GM18873 (cell line): ENCODE measurements at regions not wholly inside any gene's neighbourhood (a gene's known extent, or its start where the extent isn't known, plus 50 kb on each side); places are given as distances from the start of the nearest gene placed in this dataset.
A peak's percentile ranks its signal among the peaks of the same experiment; 100 is the strongest.

Source experiments
- ATAC-seq: cut with Tn5 transposase; IDR thresholded peaks from one replicate; pipeline ENCODE4 v1.9.1; 2021; ENCODE audit warnings: mild to moderate bottlenecking, moderate library complexity, moderate number of reproducible peaks; ENCODE audit not compliant: unreplicated experiment, low FRiP score

- no peak for ATAC-seq
Measured at GRCh38 chr4:10181745-10182445, 65.3 kb upstream of the WDR1 start.

DNA sequence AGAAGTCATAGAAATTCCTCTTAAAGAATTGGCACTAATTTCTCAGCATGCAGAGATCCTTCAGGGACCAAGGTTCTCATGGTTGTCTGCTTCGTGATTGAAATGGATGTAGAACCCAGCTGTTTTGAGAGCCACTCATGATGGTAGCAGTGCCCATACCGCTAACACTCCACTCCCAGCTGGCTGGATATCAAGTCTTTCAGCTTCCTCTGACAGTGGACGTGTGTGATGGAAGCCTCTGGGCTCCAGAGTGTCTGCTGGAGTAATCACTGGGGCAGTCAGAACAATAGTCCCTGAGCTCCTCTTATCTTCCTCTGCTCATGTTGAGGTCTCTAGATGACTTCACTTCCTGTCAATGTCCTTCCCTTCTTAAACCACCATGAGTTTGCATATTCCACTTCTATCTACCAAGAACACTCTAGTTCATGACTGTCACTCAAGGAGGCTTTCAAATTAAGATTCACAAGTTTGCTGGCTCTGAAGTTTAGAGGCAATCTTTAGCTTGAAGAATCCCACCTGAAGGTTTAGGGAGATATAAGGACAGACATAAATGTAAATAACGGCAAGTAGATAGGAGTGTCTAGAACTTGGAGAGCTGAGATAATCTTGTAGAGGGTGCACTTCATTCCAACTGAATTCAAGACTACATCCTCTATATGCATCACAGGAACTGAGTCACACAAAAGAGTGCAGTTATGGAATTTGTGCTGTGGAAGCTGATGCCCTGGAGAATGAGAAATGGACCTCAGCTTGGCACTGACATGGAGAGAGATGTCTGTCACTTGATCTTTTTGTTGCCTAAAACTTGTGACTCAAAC lies 64.5 kb upstream of the WDR1 start:
- peak; percentile 98 for ATAC-seq

DNA sequence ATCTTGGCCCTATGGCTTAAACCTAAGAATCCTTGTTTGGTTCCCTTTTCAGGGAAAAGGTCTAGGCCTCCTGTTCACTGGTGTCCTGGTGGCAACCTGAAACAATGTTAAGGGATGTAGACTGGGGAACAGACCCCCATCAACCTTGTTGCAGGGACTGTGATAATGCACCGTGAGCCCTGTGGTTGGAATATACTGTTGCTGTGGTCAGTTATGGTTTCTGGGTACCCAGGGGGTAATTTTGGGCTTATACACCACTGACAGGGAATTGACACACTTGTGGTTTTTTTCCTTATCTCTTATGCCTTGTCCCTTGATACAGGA lies 64.0 kb upstream of the WDR1 start:
- no peak for ATAC-seq

DNA sequence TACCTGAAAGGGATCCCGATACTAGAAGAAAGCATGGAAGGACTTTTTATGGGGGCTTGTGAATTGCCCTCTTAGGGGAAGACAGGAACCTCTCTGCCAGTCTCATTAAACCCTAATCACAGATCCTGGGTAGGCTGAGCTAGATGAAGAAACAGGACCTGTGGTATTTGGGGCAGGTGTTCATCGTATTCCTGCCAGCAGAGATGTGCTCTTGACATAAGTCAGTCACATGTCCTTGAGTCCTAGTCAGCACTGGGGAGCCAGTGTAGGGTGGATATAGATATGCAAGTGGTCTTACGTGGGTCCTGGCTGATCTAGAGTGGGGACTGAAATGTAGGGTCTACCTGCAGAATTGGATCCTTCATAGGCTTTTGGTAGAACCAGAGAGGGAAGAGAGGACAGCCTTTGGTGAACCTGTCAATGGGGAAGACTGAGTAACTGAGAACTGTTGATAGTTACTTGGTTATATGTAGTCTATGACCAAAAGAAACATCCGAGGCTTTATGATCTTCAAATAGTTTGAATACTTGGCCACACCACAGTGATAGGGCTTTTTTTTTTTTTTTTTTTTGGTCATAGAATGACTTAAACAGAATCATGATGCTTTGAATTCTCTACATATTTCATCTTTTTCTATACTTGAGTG lies 63.5 kb upstream of the WDR1 start:
- no peak for ATAC-seq

DNA sequence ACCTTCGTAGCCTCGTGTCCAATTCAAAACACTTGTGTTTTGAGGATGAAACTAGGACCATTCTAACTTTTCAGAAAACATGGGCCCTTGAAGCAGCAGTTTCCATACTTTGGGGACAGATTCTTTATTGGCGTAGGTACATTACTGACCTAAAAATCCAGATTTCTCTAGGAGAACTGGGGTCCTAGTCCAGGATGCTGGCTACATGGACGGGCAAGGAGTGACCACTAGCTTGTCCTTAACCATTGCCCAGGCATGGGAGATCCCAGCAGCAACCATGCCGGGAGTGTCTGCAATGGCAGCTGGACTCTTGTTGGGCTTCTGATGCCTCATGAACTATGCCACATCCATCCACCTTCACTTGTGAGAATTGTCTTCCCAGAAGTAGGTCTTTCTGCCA lies 62.2 kb upstream of the WDR1 start:
- no peak for ATAC-seq

DNA sequence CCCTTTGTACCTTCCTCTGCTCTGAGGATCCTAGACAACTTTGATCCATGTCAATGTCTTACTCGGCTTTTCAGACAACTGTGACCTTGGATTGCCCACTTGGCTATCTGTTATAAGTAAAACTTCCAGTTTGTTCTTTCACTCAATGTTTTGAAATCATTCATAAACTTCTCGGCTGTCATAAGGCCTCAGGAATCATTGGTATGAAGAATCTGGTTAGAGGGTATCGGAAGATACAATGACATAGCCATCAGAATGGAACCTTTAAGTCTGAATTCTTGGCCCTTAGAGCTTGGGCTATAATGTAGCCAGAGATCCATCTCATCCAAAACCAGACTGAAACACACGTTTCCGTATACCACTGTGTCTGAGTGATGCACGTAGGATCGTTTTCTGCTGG lies 59.0 kb upstream of the WDR1 start:
- no peak for ATAC-seq

DNA sequence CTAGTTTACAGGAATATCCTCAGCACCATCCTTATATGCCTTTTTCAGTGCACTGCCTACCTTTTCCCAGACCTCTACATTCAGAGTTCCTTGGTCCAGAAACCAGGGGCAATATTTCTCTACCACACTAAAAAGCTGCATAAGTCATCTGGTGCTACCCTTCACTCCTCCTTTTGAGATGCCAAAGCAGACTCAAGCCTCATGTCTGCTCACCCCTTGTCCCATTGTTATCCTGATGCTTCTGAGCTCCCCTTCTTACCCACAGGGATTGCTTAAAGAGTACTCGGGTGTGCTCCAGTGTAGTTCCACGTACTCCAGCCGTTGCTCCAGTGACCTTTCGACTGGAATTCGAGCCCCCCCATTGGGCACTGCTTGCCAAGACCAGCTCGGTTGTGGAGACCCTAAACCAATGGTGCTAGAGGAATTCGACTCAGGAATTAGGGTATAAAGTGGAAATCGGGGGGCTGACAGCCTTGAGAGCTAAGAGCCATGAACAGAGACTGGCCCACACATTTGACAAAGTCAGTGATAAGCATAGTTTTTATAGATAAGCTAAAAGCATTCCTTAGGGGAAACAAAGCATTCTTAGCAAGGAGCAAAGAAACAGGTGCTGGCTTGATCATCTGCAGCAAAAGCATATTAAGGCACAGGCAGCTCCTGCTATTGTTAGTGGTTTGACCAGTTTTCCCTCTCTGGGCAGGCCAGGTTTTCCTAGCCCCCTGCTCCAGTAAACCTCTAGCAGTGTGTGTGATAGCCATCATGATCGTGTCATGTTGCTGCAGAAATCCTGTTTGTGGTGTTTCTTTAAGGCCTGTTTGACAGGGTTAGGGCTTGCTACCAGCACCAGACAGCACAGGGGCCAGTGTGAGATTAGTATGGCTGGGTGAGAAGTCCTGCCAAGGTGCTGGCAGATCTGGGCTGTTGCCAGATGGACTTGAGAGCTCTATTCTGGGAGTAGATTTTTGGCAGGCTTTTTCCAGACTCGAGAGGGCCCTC lies 57.5 kb upstream of the WDR1 start:
- no peak for ATAC-seq

DNA sequence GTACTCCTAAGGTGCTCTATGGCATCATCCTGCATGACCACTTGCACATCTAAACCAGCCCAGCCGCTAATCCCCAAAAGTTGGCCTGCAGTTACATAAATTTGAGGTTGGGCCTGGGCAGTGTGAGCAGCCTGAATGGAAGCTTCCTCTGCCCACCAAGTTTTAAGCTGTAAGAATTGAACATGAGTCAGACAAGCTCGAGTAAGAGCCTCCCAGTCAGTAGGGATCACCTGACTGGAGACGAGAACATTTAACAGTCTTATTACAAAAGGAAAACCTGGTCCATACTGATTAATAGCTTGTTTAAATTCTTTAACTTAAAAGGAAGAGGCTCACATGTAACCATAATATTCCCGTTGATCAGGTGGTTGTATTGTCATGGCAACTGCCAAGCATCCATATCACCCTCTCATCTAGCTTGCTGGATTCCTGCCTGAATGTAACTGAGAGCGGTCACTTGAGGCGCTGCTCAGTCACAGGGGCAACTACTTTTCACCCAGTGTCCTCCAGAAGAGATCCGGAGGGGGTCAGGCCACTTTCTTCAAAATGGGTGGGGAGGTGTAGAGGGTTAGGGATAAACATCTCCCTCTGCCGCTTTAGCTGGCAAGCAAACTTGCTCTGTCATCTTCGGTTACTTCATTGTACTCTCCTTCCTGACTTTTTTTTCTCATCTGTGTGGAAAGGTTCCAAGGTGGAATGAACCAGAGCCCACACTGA lies 56.6 kb upstream of the WDR1 start:
- ATAC-seq: no peak

DNA sequence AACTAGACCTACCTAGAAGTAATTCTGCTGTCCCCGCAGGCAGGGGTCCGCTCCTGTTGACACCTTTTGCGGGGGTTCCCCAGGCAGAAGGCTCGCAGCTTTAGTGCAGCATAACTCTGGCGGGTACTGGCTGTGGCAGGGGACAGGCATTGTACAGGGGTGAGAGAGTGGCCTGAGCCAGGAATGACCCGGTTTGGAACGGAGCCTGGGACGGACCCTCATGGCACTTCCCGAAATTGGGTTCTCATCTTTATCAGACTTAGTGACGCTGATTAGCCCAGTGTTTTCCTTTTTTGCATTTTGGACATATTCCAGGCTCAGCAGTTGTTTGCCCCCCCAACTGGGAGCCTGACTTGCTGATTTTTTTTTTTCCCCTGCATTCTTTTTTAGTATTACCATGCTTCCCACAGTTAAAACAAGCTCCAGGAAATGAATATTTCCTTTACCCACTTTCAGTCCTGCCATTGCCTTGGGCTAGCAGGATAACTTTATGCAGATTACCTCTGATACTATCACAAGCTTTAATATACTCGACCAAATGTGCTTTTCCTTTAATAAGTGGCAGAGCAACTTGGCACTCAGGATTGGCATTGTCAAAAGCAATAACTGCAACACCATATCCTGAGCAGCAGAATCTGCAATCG lies 55.8 kb upstream of the WDR1 start:
- no peak for ATAC-seq

DNA sequence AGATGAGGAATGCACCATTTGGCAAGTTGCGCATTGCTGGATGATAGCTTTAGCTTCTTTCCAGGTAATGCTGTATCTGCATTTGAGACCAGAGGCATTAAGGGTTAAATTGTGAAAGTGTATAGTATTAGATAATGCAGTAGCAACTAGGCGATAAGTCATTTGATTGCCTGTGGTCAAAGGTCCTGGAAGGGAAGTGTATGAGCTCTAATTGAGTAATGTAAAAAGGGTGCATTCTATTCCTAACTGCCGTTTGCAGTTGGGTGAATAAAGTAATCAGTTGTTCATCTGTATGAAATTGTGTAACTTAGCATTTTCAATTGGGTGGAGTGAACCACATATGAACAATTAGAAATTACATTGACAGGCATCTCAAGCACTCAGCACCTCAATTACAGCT lies 54.5 kb upstream of the WDR1 start:
- no peak for ATAC-seq

GRCh38 chr4:10169839-10170387 lies 53.3 kb upstream of the WDR1 start:
- ATAC-seq: no peak

DNA sequence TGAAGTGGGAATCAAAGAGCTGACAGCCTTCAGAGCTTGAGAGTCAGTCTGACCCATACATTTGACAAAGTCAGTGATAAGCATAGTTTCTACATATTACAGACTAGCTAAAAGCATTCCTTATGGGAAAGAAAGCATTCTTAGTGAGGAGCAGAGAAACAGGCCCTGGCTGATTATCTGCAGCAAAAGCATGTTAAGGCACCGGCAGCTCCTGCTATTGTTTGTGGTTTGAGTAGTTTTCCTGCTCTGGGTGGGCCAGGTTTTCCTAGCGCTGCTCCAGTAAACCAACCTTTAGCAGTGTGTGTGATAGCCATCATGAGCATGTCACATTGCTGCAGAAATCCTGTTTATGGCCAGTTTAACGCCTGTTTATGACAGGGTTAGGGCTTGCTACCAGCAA lies 51.6 kb upstream of the WDR1 start:
- no peak for ATAC-seq

- ATAC-seq: no peak
Measured at GRCh38 chr4:10167201-10167600, 50.6 kb upstream of the WDR1 start.
